ENCODE measurements at regions not wholly inside any gene's neighbourhood (a gene's known extent, or its start where the extent isn't known, plus 50 kb on each side); places are given as distances from the start of the nearest gene placed in this dataset.

- TF ChIP-seq CTCF (IDR thresholded peaks at IDR 0.05; ENCODE audit: low read depth, low read length) (no peak), POLR2A (IDR thresholded peaks at IDR 0.05; ENCODE audit: extremely low read depth, insufficient read length) (no peak)
These were observed 122.4 kb downstream of the LAT start for GRCh38 chr16:29107299-29107698.
